ENCODE measurements at regions not wholly inside any gene's neighbourhood (a gene's known extent, or its start where the extent isn't known, plus 50 kb on each side); places are given as distances from the start of the nearest gene placed in this dataset.

DNA sequence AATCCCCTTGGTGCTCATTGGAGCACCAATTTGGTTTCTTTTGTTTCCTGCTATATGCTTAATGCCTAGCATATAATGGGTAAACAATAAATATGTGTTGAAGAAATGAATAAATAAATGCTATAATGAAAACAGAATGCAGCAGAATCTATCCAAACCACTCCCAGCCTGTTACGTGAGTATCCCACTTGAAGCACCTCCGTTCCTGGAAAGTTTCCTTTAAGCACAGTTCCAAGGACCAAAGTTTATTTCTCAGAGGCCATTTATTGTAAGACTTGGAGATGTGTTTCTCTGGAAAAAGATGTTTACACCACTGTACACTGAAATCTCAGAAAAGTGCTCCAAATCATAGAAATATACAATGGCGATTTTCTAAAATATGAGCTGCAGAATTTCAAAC lies 187.0 kb downstream of the SOX9 start:
- Mint-ChIP-seq H3K9me3 (ENCODE audit: unreplicated experiment) (no peaks in the 10 kb centered on the region), H3K4me1 (ENCODE audit: low read depth, unreplicated experiment) (no peaks in the 10 kb centered on the region), H3K27me3 (ENCODE audit: insufficient read depth, unreplicated experiment) (no peaks in the 10 kb centered on the region), H3K27ac (ENCODE audit: unreplicated experiment) (no peak overlapping the region), H3K36me3 (ENCODE audit: insufficient read depth, unreplicated experiment) (no peaks in the 10 kb centered on the region), H3K4me3 (ENCODE audit: unreplicated experiment) (no peak overlapping the region)
- Histone ChIP-seq H3K4me3 (ENCODE audit: low read depth, low read length) (no peak overlapping the region), H3K27me3 (replicated peaks; ENCODE audit: control insufficient read depth, insufficient read depth, low read length) (no peaks in the 10 kb centered on the region), H3K36me3 (ENCODE audit: control insufficient read depth, insufficient read depth, low read length) (no peaks in the 10 kb centered on the region), H3K4me1 (no peaks in the 10 kb centered on the region), H3K9me3 (no peaks in the 10 kb centered on the region)
- intact Hi-C loops (cut with micrococcal nuclease; ENCODE audit: unreplicated experiment), result no loop called here
- ChIA-PET POLR2A (no interaction called here), CTCF (no interaction called here)
- no peak for DNase-seq
- TF ChIP-seq, protein P1, sequence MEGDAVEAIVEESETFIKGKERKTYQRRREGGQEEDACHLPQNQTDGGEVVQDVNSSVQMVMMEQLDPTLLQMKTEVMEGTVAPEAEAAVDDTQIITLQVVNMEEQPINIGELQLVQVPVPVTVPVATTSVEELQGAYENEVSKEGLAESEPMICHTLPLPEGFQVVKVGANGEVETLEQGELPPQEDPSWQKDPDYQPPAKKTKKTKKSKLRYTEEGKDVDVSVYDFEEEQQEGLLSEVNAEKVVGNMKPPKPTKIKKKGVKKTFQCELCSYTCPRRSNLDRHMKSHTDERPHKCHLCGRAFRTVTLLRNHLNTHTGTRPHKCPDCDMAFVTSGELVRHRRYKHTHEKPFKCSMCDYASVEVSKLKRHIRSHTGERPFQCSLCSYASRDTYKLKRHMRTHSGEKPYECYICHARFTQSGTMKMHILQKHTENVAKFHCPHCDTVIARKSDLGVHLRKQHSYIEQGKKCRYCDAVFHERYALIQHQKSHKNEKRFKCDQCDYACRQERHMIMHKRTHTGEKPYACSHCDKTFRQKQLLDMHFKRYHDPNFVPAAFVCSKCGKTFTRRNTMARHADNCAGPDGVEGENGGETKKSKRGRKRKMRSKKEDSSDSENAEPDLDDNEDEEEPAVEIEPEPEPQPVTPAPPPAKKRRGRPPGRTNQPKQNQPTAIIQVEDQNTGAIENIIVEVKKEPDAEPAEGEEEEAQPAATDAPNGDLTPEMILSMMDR (IDR thresholded peaks at IDR 0.05; ENCODE audit: insufficient read depth in 1 of 2, low read depth in 1 of 2, low read length in 1 of 2, severe bottlenecking in 1 of 2, unreplicated experiment in 1 of 2), result no peak
- no TSS peak for BruUV-seq (replicated peaks)

DNA sequence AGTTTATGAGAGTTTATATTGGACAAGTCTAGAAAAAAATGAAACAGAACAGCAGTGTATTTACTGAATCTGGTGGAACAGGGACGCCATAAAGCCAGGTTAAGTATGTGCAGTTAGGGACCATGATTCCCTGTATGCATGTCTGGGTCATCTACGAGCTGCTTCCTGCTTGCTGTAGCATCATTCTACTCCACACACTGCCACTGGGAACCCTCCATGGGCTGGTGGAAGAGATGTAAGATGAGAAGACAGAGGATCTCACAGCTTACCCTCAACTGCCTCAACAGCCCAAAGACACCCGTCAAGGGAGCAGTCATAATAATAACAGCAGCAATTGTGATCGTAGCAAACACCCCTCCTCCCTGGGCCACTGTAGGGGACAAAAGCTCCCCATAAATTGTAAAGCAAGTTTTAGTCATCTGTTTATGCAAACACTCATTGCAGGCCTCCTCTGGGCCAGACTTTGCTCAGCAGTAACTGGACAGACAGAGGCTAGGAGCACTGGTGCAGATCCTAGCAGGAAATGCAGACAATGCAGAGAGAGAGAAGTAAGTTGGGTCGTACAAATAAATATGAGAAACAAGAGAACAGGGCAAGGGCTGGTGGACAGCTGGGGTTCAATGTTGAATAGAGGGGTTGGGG lies 188.0 kb downstream of the SOX9 start:
- TF ChIP-seq, protein P1 (IDR thresholded peaks at IDR 0.05; ENCODE audit: insufficient read depth in 1 of 2, low read depth in 1 of 2, low read length in 1 of 2, severe bottlenecking in 1 of 2, unreplicated experiment in 1 of 2), result no peak
- intact Hi-C loops (cut with micrococcal nuclease; ENCODE audit: unreplicated experiment), result no loop called here
- no peak overlapping the region for H3K4me3 Mint-ChIP-seq (ENCODE audit: unreplicated experiment)
- no peak overlapping the region for H3K27ac Mint-ChIP-seq (ENCODE audit: unreplicated experiment)
- H3K4me1 Mint-ChIP-seq (ENCODE audit: low read depth, unreplicated experiment), result no peaks in the 10 kb centered on the region
- no peak for DNase-seq
- Histone ChIP-seq H3K4me1 (no peaks in the 10 kb centered on the region), H3K36me3 (ENCODE audit: control insufficient read depth, insufficient read depth, low read length) (no peaks in the 10 kb centered on the region), H3K4me3 (ENCODE audit: low read depth, low read length) (no peak overlapping the region), H3K27me3 (replicated peaks; ENCODE audit: control insufficient read depth, insufficient read depth, low read length) (no peaks in the 10 kb centered on the region), H3K9me3 (no peaks in the 10 kb centered on the region)
- ChIA-PET POLR2A (no interaction called here), CTCF (no interaction called here)
- no peaks in the 10 kb centered on the region for H3K9me3 Mint-ChIP-seq (ENCODE audit: unreplicated experiment)
- no peaks in the 10 kb centered on the region for H3K36me3 Mint-ChIP-seq (ENCODE audit: insufficient read depth, unreplicated experiment)
- no TSS peak for BruUV-seq (replicated peaks)
- no peaks in the 10 kb centered on the region for H3K27me3 Mint-ChIP-seq (ENCODE audit: insufficient read depth, unreplicated experiment)

DNA sequence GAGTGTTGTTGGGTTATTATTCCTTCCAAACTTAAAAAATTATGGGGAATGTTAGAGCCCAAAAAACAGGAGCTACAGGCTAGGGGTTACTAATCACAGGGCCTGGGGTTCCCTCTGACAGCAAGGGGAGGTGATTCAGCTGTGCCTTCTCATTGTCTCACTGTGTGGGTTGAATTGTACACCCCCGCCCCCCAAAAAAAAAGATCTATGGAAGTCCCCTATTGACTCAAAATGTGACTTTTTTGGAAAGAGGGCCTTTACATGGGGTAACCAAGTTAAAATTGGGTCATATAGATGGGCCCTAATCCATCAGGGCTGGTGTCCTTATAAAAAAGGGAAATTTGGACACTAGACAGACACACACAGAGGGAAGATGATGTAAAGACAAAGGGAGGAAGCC lies 190.2 kb downstream of the SOX9 start:
- Histone ChIP-seq H3K4me1 (peaks cover 6% of the 10 kb centered on the region; the same call in 1 of the 2 replicates), H3K27me3 (replicated peaks; ENCODE audit: control insufficient read depth, insufficient read depth, low read length) (no peaks in the 10 kb centered on the region), H3K4me3 (ENCODE audit: low read depth, low read length) (no peak overlapping the region), H3K36me3 (ENCODE audit: control insufficient read depth, insufficient read depth, low read length) (no peaks in the 10 kb centered on the region), H3K9me3 (no peaks in the 10 kb centered on the region)
- no peaks in the 10 kb centered on the region for H3K4me1 Mint-ChIP-seq (ENCODE audit: low read depth, unreplicated experiment)
- no peak overlapping the region for H3K27ac Mint-ChIP-seq (ENCODE audit: unreplicated experiment)
- no peak overlapping the region for H3K4me3 Mint-ChIP-seq (ENCODE audit: unreplicated experiment)
- DNase-seq, result no peak
- CTCF ChIA-PET, result no interaction called here
- intact Hi-C loops (cut with micrococcal nuclease; ENCODE audit: unreplicated experiment), result no loop called here
- no peaks in the 10 kb centered on the region for H3K27me3 Mint-ChIP-seq (ENCODE audit: insufficient read depth, unreplicated experiment)
- BruUV-seq (replicated peaks), result no TSS peak
- POLR2A ChIA-PET, result no interaction called here
- TF ChIP-seq, protein P1 (IDR thresholded peaks at IDR 0.05; ENCODE audit: insufficient read depth in 1 of 2, low read depth in 1 of 2, low read length in 1 of 2, severe bottlenecking in 1 of 2, unreplicated experiment in 1 of 2), result no peak
- H3K9me3 Mint-ChIP-seq (ENCODE audit: unreplicated experiment), result no peaks in the 10 kb centered on the region
- no peaks in the 10 kb centered on the region for H3K36me3 Mint-ChIP-seq (ENCODE audit: insufficient read depth, unreplicated experiment)

All from Caco-2 (cell line).